GM13976 (cell line): ENCODE measurements at regions not wholly inside any gene's neighbourhood (a gene's known extent, or its start where the extent isn't known, plus 50 kb on each side); places are given as distances from the start of the nearest gene placed in this dataset.

ENCODE experiments used
- DNase-seq: peaks from one replicate; pipeline ENCODE4 v3.0.0; 2012; ENCODE audit warnings: low spot score
- CTCF ChIP-seq: IDR thresholded peaks from 2 replicates; pipeline ENCODE4 v1.5.1; 2012; ENCODE audit warnings: borderline replicate concordance, mild to moderate bottlenecking; ENCODE audit not compliant: insufficient read depth; ENCODE audit errors: extremely low read depth, missing control alignments, control extremely low read depth
- in situ Hi-C: fragments of 300-500 bp; cut with MboI; formaldehyde crosslinking; loops from one replicate; pipeline ENCODE4 v1.12.0; 2022; ENCODE audit warnings: low sequenced_read_pairs, mixed read lengths, inconsistent platforms; ENCODE audit not compliant: unreplicated experiment

- in situ Hi-C loops, result no loop called here
Observed at GRCh38 chr4:137749466-137749865, 217.2 kb upstream of the PCDH18 start.

GRCh38 chr4:137748616-137749015, 216.3 kb upstream of the PCDH18 start:
- in situ Hi-C loops, result no loop called here
- no peak for TF ChIP-seq CTCF
- DNase-seq, result no peak

More at GRCh38 chr4:137749466-137749865, 217.2 kb upstream of the PCDH18 start:
- TF ChIP-seq CTCF, result no peak
- no peak for DNase-seq

- no peak for DNase-seq
- TF ChIP-seq CTCF, result no peak
- in situ Hi-C loops, result no loop called here
Observed at GRCh38 chr4:137740141-137740540, 207.8 kb upstream of the PCDH18 start.

GRCh38 chr4:137739391-137739790, 207.1 kb upstream of the PCDH18 start:
- in situ Hi-C loops, result no loop called here
- DNase-seq, result no peak
- TF ChIP-seq CTCF, result no peak

- TF ChIP-seq CTCF, result no peak
- DNase-seq, result no peak
- in situ Hi-C loops, result no loop called here
Observed at GRCh38 chr4:137738375-137738990, 206.2 kb upstream of the PCDH18 start.

- in situ Hi-C loops, result no loop called here
- no peak for DNase-seq
- no peak for TF ChIP-seq CTCF
Observed at GRCh38 chr4:137735561-137736104, 203.3 kb upstream of the PCDH18 start.
